Hepatocyte (in vitro differentiated cells): ENCODE measurements at regions not wholly inside any gene's neighbourhood (a gene's known extent, or its start where the extent isn't known, plus 50 kb on each side); places are given as distances from the start of the nearest gene placed in this dataset.
"Not testable (repeated sequence)": the region's sequence is repeated elsewhere in the genome, so short reads cannot be mapped to it uniquely, and the experiment has no call there.

Experiments used
- CTCF ChIP-seq: fragments of 200-600 bp; sonication (generic); IDR thresholded peaks from 2 replicates; pipeline ENCODE4 v1.5.1; 2016; ENCODE audit warnings: antibody characterized with exemption, mild to moderate bottlenecking; ENCODE audit not compliant: poor library complexity
- EZH2 ChIP-seq: fragments of 200-600 bp; sonication (generic); IDR thresholded peaks from 2 replicates; pipeline ENCODE4 v1.6.1; 2016; ENCODE audit warnings: antibody characterized with exemption, mild to moderate bottlenecking, borderline replicate concordance
- EZH2phosphoT487 ChIP-seq: fragments of 200-600 bp; sonication (generic); IDR thresholded peaks from one replicate; pipeline ENCODE4 v1.6.1; 2018; ENCODE audit warnings: antibody characterized with exemption, mild to moderate bottlenecking, low read depth, moderate library complexity; ENCODE audit not compliant: unreplicated experiment, severe bottlenecking

- TF ChIP-seq CTCF, EZH2, EZH2phosphoT487: not testable (repeated sequence)
These were observed 81.2 kb upstream of the DPY19L1 start for GRCh38 chr7:35118526-35118925.
